GM18861 (cell line): ENCODE measurements at regions not wholly inside any gene's neighbourhood (a gene's known extent, or its start where the extent isn't known, plus 50 kb on each side); places are given as distances from the start of the nearest gene placed in this dataset.
"Not testable (repeated sequence)": the region's sequence is repeated elsewhere in the genome, so short reads cannot be mapped to it uniquely, and the experiment has no call there.

ENCODE experiments used
- ATAC-seq: cut with Tn5 transposase; IDR thresholded peaks from one replicate; pipeline ENCODE4 v1.9.1; 2021; ENCODE audit not compliant: unreplicated experiment

GRCh38 chr6:92431502-92431901 lies 987.9 kb downstream of the EPHA7 start:
- no peak for ATAC-seq

GRCh38 chr6:92428448-92428847 lies 990.9 kb downstream of the EPHA7 start:
- no peak for ATAC-seq

GRCh38 chr6:92427453-92427852 lies 991.9 kb downstream of the EPHA7 start:
- no peak for ATAC-seq

GRCh38 chr6:92415656-92416055 lies 1003.7 kb downstream of the EPHA7 start:
- no peak for ATAC-seq

- no peak for ATAC-seq
These were observed 1011.0 kb downstream of the EPHA7 start for GRCh38 chr6:92408350-92408749.

- no peak for ATAC-seq
These were observed 1015.1 kb downstream of the EPHA7 start for GRCh38 chr6:92404281-92404680.

GRCh38 chr6:92399911-92400310 lies 1019.4 kb downstream of the EPHA7 start:
- ATAC-seq, result no peak

- ATAC-seq, result not testable (repeated sequence)
These were observed 1030.7 kb downstream of the EPHA7 start for GRCh38 chr6:92388706-92389105.

- no peak for ATAC-seq
These were observed 1038.4 kb downstream of the EPHA7 start for GRCh38 chr6:92380803-92381601.

- no peak for ATAC-seq
These were observed 1042.2 kb downstream of the EPHA7 start for GRCh38 chr6:92377137-92377536.

GRCh38 chr6:92376691-92377090 lies 1042.7 kb downstream of the EPHA7 start:
- no peak for ATAC-seq

GRCh38 chr6:92371211-92372208 lies 1047.8 kb downstream of the EPHA7 start:
- ATAC-seq, result no peak

GRCh38 chr6:92369309-92369708 lies 1050.0 kb downstream of the EPHA7 start:
- no peak for ATAC-seq

GRCh38 chr6:92364948-92365541 lies 1054.3 kb downstream of the EPHA7 start:
- ATAC-seq, result no peak

GRCh38 chr6:92363111-92363510 lies 1056.2 kb downstream of the EPHA7 start:
- no peak for ATAC-seq

- no peak for ATAC-seq
These were observed 1057.0 kb downstream of the EPHA7 start for GRCh38 chr6:92362404-92362803.

- no peak for ATAC-seq
These were observed 1057.4 kb downstream of the EPHA7 start for GRCh38 chr6:92361990-92362389.

- ATAC-seq, result no peak
These were observed 1065.0 kb downstream of the EPHA7 start for GRCh38 chr6:92354270-92354829.

GRCh38 chr6:92352130-92352529 lies 1067.2 kb downstream of the EPHA7 start:
- no peak for ATAC-seq

- no peak for ATAC-seq
These were observed 1078.2 kb downstream of the EPHA7 start for GRCh38 chr6:92341201-92341600.
